OCI-LY3 (cell line): ENCODE measurements at regions not wholly inside any gene's neighbourhood (a gene's known extent, or its start where the extent isn't known, plus 50 kb on each side); places are given as distances from the start of the nearest gene placed in this dataset.

Experiments
- CTCF ChIP-seq: fragments of 200-600, 300-600 bp; sonication (generic); IDR thresholded peaks from 2 replicates; pipeline ENCODE4 v1.5.1; 2014; ENCODE audit warnings: antibody characterized with exemption, low read length, low read depth
- EZH2phosphoT487 ChIP-seq: fragments of 200-600 bp; shearing (Covaris generic); IDR thresholded peaks from 2 replicates; pipeline ENCODE4 v1.6.1; 2018; ENCODE audit warnings: antibody characterized with exemption, mixed run types, low read depth

GRCh38 chr10:125559210-125559609 is 123.8 kb downstream of the TEX36 start:
- TF ChIP-seq EZH2phosphoT487 (no peak), CTCF (no peak)
